GDM1 (cell line): ENCODE measurements at regions not wholly inside any gene's neighbourhood (a gene's known extent, or its start where the extent isn't known, plus 50 kb on each side); places are given as distances from the start of the nearest gene placed in this dataset.
"Not testable (repeated sequence)": the region's sequence is repeated elsewhere in the genome, so short reads cannot be mapped to it uniquely, and the experiment has no call there.

Source experiments
- DNase-seq: peaks from one replicate; lab custom pipeline; 2025; lab: John Stamatoyannopoulos, UW

DNA sequence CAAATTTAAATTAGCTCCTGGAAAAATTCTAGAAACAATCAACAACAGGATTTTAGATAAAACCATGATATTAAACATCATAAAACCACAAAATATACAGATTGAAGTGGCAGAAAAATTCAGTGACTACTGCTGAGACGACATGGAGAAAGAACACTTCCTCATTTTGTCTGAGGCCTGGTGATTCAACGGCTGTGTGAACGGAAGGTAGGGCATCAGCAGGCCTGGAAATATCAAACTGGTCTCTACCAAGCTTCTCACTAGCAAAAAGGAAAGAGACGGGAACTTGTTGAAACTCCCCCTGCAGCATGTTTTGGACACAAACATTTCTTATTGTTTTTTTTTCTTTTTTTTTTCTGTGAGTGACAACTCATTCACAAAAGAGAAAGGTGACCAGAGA is 58.0 kb upstream of the AHI1 start:
- peak; percentile 34 for DNase-seq

DNA sequence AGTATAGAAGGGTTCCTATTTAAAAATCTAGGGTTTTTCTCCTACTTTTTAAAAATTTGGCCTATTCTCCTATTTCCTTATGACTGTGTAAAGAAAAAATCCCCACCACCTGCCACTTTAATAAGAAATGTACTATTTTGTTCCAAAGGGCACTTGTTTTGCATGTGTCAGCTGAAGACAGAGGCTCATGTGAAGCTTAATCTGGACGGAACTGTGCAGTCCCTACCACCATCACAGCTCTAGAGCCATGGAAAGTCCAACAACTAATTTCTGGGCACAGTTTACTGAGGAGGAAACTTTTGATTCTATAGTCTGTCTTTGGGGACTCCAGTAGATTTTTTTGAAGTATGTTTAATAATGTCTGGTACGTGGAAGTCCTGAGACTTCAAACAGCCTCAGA is 60.0 kb upstream of the AHI1 start:
- DNase-seq: no peak

DNA sequence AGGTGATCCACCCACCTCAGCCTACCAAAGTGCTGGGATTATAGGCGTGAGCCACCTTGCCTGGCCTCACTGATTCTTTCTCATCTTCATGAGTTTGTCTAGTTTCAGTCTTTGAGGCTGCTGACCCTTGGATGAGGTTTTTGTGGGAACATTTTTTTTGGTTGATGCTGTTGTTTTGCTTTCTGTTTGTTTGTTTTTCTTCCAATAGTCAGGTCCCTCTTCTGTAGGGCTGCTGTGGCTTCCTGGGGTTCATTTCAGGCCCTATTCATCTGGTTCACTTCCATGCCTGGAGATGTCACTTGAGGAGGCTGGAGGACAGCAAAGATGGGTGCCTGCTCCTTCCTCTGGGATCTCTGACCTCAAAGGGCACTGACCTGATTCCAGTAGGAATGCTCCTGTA is 68.1 kb upstream of the AHI1 start:
- DNase-seq: not testable (repeated sequence)

DNA sequence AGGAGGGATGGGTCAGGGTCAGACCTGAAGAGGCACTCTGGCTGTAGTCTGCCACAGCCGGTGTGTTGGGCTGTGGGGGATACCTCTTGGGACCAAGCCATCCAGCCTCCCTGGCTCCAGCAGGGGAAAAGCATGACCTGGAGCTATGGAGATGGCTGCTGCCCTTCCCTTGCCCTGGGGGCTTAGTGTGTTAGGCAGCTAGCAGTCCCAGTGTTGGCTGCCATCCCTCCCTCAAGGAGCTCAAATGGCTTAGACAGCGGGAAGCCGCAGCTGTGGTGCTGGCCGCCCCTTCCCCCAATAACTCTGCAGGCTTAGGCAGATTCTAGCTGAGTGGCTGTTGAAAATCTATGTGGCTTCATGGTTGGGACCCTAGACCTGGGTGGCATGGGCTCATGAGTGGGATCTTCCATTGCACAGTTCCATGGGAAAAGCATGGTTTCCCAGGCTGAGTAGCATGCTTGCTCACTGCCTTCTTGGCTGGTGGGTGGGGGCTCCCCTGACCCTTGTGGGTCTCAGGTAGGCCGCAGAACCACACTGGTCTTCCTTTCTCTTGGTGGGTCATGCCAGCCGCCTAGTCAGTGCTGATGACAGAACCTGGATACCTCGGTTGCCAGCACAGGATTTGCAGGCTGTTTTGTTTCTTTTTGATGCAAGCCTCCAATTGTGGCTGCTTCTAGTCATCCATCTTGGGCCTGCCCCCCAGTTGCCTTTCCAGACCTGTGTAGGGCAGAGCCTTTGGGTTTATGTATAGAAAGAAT is 69.0 kb upstream of the AHI1 start:
- DNase-seq: no peak

DNA sequence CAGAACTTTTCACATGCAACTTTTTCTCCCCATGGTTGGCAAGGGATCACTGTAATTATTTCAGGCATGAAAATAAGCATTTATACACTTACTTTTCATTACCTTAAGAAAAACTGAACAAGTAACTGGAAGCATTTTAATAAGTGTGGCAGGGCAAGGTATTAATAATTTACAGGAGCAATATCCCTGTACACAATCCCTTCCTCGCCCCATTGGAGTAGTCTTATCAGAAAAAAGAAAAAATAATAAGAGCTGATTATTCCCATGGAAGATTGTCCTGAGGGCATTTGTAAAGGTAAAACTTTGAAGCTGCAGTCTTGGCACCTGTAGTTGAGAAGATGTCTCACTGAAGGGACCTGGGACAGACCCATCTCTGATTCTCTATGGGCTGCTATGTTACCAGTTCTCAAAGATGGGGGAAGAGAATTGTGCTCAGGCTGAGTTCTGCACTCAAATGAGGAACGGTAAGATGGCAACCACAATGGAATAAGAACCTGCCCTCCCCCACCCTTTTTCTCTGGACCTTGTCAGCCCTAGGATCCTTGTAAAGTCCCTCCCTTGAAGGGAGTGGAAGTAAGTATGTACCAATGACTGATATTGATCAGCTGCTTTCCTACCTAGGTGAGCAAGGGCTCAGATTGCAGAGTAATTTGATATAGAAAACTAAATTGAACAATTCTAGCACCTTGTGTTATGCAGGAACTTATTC is 70.0 kb upstream of the AHI1 start:
- no peak for DNase-seq

DNA sequence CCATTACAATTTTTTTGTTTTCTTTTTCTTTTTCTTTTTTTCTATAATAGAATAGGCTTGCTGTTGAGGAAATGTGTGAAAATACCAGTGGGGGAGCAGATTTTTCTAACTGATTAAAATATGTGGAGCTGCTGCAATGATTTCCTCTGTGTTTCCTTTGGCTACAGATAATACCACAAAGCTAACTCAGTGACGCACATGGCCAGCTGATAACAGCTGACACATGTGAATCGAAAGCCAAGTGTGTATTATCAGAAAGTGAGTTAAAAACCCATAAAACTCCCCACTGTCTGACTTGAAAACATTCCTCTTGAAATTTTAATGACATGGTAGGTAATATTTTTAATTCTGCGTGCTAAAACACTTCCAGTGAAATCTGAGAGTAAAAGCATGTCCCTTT is 70.8 kb upstream of the AHI1 start:
- no peak for DNase-seq

DNA sequence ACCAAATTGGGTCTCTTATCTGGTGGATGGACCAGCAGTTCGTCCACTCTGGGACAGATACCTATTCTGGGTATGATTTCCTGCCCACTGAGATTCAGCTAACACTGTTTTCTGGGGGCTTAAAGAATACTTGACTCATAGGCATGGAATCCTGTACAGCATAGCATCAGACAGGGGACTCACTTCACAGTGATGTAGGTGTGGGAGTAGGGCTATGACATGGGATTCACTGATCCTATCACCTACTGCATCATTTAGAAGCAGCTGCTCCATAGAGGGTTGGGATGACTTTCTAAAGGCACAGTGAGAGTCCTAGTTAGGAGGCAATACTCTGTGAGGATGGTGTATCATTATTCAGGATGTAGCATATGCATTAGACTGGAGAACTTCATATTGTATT is 74.5 kb upstream of the AHI1 start:
- DNase-seq: no peak

DNA sequence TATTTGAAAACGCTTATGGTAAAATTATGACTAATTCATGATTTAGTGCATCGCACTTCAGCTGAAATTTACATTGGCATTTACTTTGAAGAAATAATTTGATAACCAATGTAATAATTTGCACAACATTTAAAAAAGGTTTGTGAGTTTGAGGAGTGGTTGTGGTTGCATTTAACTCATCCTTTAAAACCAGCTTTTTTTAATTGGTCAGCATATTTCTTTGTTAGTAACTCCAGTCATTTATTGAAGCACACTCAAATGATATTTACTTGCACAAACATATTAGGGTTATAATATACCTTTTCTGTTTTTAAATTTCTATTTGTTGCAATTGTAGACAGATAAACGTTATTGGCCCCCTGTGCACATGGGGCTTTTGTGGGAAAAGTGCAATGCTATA is 78.1 kb upstream of the AHI1 start:
- DNase-seq: no peak

DNA sequence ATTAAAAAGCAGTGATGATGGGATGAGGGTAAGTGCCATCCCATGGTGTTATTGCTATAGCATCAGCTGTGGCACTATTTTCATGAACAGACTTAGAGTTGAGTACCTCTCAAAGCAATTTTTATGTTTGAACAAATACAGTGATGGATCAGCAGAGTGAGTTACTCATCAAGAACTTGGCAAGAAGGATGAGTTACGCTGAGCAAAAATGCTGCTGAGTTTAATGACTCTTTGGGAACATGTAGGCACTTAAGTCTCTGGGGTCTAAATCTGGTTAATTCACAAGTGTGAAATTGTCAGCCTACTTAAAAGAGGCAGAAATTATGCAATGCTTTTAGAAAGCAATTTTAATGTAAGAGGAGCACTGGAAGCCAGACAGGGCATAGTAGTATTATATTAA is 78.5 kb upstream of the AHI1 start:
- no peak for DNase-seq

DNA sequence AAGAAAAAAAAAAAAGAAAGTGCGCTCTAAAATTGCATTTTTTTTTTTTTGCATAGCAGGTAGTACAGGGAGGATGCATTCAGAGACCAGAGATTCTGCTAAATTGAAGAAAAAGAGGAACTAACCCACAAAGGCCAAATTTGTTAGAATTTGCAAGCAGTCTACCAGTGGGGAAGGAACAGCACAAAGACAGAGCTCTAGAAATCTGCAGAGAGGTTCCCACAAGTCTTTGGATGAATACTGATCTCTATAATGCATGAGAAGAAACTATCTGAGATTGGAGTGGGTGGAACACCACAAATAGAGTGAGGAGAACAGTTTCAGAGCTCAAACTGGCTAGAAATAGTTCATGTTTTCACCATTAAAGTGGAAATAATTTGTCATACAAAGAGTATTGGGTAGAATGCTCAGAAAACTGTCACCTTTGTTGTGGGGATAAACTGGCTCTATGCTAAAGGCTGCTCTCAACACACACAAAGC is 79.6 kb upstream of the AHI1 start:
- no peak for DNase-seq

DNA sequence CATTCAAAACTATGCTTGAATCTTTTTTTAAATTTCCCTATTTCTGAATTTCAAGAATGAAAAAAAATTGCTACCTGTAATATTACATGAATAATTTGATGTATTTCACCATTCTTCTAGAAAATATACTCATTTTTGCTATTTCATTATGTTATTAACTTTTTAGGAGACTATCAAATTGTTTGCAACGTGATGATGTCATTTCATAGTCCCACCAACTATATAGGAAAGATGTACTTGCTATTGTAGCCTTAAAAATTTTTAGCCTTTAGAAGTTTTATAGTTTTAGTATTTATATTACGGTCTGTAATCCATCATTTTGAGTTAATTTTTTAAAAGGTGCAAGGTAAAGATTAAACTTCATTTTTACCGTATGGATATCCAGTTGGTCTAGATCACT is 81.4 kb upstream of the AHI1 start:
- no peak for DNase-seq

DNA sequence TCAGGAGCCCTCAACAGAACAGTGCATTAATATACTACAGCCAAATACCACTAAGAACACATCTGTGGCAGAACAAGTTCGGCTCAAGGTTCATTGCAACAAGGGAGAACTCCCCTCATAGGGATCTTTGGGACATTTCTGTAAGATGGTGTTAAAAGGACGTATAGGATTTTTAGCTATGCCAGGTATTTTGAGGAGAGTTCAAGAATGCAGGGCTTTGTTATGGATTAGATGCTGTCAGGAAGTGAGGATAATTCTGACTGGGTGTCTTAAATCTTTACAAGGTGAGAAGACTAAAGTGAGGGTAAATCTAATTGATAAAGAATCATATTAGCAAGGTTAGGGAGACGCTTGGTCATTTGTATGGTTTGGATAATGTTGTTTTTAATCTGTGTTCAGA is 83.7 kb upstream of the AHI1 start:
- no peak for DNase-seq

DNA sequence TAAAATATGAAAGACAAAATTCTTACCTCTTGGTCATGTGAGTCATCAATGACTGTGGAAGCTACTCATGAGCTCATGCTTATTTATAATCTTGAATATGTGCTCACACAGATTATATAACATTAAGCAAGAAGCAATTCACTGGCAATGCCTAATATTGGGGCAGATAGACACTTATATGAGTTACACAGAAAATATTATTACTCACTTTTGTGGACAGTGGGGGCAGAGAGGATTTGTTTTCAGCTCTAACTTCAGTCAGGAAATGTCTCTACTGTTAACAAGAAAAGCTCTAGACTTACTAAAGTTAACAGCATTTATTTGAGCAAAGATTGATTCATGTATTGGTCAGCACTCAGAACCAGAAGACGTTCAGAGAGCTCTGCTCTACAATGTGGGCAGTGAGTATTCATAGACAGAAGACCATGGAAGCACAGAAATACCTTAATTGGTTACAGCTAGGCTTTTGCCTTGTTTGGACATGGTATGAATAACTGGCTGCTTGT is 85.8 kb upstream of the AHI1 start:
- no peak for DNase-seq

DNA sequence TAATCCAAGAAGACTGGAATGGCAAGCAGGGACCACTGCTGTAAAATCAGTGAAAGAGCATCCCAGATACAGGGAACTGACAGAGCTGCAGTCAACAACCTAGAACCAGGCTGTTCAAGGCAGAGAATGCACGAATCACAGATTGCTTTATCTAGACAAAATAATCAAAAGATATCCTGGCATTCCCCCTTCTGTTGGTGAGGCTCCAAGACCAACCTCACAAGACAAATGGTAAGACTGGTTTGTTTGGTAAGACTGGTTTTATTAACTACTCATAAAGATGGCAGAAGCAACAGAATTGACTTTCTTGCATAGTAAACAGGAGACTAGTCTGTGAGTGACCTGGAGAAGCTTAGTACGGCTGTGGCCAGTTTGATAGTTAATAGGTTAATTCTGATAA is 88.8 kb upstream of the AHI1 start:
- DNase-seq: no peak

DNA sequence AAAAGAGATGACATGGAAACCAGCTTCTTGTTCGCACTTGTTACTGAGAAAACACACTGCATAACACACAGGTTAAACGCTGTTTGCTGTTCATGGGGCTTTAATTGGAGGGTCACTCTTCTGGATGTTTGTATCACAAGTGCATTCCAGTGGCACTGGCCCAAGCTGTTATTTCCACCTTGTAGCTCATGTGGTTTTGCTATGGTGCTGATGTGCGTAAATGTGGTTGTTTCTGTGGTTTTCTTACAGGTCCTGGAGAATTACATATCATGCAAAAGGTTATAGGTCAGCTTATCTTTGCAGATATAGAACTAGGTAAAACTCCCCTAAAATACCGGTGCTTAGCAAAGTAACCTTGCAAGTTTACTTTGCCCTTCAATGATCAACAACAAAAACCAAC is 89.3 kb upstream of the AHI1 start:
- DNase-seq: no peak

DNA sequence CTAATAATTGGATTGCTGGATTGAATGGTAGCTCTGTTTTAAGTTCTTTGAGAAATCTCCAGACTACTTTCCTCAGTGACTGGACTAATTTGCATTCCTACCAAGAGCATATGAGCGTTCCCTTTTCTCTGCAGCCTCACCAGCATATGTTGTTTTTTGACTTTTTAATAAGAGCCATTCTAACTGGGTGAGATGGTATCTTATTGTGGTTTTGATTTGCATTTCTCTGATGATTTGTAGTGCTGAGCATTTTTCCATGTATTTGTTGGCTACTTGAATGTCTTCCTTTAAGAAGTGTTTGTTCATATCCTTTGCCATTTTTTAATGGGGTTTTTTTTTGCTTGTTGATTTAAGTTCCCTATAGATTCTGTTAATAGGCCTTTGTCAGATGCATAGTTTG is 94.7 kb upstream of the AHI1 start:
- DNase-seq: no peak

DNA sequence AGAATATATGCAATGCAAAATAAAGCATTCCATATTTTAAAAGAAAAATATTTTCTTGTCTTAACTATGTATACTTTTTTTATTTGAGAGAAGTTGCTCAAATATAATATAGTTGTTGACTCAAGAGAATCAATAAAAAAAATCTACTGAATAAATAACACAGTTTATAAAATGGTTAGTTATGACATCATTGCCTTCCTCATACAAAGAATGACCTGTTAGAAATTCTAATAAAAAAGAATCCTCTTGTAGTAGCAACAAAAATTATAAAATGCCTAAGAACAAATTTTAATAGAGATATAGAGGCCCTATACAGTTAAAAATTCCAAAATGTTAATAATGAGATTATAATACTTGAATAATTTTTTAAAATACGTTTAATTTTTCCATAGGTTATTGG is 96.5 kb upstream of the AHI1 start:
- DNase-seq: no peak

DNA sequence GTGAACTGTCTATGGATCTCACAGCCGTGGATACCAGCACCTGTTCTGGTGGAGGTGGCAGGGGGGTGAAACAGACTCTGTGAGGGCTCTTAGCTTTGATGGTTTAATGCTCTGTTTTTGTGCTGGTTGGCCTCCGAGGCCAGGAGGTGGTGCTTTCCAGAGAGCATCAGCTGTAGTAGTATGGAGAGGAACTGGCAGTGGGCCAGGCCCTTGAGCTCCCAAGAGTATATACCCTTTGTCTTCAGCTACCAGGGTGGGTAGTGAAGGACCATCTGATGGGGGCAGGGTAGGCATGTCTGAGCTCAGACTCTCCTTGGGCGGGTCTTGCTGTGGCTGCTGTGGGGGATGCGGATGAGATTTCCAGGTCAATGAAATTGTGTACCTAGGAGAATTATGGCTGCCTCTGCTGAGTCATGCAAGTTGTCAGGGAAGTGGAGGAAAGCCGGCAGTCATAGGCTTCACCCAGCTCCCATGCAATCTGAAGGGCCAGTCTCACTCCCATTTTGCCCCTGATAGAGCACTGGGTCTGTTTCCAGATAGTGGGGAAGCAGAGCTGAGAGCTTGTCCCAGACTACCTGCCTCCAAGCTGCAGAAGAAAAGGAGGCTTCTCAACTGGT is 102.7 kb upstream of the AHI1 start:
- no peak for DNase-seq

DNA sequence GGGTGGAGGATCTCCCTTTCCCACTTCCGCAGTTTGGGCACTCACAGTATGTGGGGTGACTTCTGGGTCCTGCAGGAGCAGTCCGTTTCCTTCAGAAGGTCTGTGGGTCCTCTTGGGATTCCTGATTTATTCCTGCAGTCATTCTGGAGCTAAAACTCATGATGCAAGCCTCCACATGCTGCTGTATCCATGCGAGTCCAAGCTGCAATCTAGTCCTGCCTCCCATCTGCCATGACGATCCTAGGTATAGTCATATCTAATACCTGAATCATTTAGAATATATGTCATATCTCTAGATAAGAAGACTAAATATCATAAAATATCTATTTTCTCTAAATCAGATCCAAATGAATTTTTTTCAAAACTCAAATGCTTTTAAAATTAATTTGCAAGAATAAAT is 103.4 kb upstream of the AHI1 start:
- no peak for DNase-seq

DNA sequence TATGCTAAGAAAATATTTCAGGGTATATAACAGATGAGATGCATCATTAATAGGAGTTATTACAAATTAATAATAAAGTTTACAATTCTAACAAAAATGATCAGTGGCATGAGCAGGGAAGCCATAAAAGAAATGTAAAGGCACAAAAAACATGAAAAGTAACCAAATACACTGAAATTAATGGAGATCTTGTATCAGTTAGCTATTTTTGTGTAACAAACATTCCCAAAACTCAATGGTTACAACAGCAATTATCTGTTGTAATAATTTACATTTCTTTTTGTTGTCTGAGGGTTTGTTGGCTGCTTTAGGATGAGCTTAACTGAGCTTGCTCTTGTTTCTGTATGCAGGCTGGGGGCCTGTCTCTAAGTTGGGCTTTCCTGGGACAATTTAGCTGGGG is 104.3 kb upstream of the AHI1 start:
- DNase-seq: no peak

DNA sequence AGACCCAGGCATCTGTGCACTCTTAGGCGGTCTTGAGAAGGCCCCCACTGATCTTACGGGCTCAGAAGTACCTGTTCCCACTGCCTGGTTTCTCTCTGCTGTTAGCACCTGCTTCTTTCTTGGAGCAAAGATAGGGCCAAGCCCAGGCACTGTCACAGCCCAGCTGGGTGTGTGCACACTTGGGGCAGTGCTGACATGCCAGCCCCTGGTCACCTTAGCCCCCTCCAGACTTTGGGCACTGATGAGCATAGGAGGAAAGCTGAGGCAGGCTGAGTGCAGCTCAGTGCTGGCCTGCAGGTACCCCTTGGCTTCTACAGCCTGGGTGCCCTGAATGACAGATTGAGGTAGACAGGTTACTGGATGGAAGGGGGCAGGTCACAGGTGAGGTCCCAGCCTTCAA is 105.7 kb upstream of the AHI1 start:
- no peak for DNase-seq

DNA sequence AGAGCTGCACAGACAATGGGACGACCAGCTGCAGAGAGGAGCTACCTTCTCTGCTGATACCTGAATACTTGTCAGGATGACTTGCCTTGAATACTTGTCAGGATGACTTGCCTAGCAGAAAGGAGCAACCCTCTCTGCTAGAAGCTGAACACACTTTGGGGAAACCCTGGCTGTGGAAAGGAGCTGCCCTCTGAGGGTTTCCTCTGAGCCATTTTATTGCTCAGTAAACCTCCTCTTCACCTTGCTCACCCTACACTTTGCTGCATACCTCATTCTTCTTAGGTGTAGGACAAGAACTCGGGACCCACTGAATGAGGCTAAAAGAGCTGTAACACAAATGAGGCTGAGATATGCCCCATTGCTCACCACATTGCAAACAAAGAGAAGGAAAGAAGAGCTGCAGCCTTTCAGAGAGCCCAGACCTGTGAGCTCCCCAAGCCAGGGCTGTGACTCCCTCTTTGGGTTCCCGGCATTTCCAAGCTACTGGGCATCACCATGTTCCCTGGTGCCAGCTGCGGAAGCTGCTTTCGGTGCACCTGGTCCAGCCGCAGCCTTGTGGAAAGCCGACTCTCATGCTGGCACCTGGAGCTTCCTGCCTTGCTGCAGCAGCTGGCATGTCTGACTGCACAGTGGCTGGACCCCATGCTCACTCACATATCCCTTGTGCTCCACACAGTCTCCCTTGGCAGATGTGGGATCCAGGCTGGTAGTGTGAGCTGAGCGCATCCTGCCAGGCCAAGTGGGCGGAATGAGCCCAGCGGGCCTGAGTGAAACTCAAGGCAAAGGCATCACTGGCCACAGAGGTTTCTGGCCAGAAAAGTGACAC is 106.7 kb upstream of the AHI1 start:
- DNase-seq: no peak
